ENCODE measurements at regions not wholly inside any gene's neighbourhood (a gene's known extent, or its start where the extent isn't known, plus 50 kb on each side); places are given as distances from the start of the nearest gene placed in this dataset.

- H3K27ac ChIP-seq = no peak overlapping the region
- TF ChIP-seq CTCF (conservative IDR thresholded peaks at IDR 0.05) = no peak
These were observed 1589.4 kb downstream of the MAT2B start for GRCh38 chr5:165094782-165095181.

- no peak overlapping the region for H3K27ac ChIP-seq
- TF ChIP-seq CTCF (conservative IDR thresholded peaks at IDR 0.05) = no peak
These were observed 1596.3 kb downstream of the MAT2B start for GRCh38 chr5:165101709-165102108.

DNA sequence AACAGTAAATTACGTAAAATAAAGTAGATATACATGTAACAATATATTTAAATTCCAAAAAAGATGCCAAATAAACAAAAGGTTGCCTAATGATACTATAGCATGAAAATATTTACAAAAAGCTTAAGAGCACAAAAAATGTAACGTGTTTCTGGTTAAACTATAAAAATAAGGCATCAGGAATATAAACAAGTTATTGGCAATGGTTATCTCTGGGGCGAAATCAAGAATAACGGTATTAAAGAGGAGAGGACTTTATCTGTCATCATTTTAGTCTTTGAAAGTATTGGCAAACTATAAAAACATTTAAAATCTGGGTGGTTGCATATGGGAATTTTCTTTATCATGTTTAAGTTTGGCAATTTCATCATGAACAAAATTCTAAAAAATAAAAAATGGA, 1599.2 kb downstream of the MAT2B start:
- H3K27ac ChIP-seq = no peak overlapping the region
- no peak for TF ChIP-seq CTCF (conservative IDR thresholded peaks at IDR 0.05)

DNA sequence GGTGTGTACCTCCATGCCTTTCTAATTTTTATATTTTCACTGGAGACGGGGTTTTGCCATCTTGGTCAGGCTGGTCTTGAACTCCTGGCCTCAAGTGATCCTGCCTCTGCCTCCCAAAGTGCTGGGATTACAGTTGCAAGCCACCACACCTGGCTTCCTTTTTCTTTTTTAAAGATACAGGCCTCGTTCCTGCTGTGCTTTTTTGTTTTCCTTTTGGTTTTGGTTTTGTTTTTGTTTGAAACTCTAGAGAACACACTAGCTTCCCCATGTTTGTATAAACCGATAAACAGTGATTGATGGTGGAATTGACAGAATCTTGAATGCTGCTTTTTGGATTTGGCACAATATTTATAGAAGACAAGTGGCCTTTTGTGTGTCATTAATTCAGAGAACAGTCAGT, 1603.4 kb downstream of the MAT2B start:
- no peak overlapping the region for H3K27ac ChIP-seq
- no peak for TF ChIP-seq CTCF (conservative IDR thresholded peaks at IDR 0.05)

DNA sequence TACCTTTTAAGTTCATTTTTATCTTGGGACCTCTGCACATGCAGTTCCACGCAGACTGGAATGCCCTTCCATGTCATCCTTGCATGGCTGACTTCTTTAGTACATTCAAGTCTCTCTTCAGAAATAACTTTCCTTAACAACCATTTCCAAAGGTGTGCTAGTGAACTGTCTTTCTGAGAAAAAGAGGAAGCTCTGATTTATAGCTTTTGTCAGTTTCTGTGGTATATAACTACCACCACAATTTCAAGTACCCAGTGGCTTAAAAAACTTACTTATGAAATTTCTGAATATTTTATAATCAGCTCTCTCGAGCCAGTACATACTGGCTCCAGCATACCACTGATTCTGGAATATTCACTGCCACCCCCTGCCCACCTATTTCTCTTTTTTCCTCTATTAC, 1613.8 kb downstream of the MAT2B start:
- H3K27ac ChIP-seq = no peak overlapping the region
- TF ChIP-seq CTCF (conservative IDR thresholded peaks at IDR 0.05) = no peak

GRCh38 chr5:165126598-165126997, 1621.2 kb downstream of the MAT2B start:
- no peak for TF ChIP-seq CTCF (conservative IDR thresholded peaks at IDR 0.05)
- H3K27ac ChIP-seq = no peak overlapping the region

- no peak for TF ChIP-seq CTCF (conservative IDR thresholded peaks at IDR 0.05)
- no peak overlapping the region for H3K27ac ChIP-seq
These were observed 1622.5 kb downstream of the MAT2B start for GRCh38 chr5:165127941-165128340.

- H3K27ac ChIP-seq = no peak overlapping the region
- no peak for TF ChIP-seq CTCF (conservative IDR thresholded peaks at IDR 0.05)
These were observed 1625.2 kb downstream of the MAT2B start for GRCh38 chr5:165130656-165131055.
